IPS DF 4.7 (cell line): ENCODE measurements at regions not wholly inside any gene's neighbourhood (a gene's known extent, or its start where the extent isn't known, plus 50 kb on each side); places are given as distances from the start of the nearest gene placed in this dataset.
A peak's percentile ranks its signal among the peaks of the same experiment; 100 is the strongest.

ENCODE experiments used
- DNase-seq: peaks from one replicate; pipeline ENCODE4 v3.0.0-alpha.2; 2013; ENCODE audit warnings: low spot score; ENCODE audit errors: extremely low read depth

DNA sequence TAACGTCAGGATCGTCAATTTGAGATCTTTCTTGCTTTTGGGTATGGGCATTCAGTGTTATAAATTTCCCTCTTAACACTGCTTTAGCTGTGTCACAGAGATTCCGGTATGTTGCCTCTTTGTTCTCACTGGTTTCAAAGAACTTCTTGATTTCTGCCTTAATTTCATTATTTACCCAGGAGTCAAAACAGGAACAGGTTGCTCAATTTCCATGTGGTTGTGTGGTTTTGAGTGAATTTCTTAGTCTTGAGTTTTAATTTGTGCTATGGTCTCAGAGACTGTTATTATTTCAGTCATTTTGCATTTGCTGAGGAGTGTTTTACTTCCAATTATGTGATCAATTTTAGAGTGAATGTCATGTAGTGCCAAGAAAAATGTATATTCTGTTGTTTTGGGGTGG lies 153.1 kb downstream of the PCDH17 start:
- DNase-seq = no peak

DNA sequence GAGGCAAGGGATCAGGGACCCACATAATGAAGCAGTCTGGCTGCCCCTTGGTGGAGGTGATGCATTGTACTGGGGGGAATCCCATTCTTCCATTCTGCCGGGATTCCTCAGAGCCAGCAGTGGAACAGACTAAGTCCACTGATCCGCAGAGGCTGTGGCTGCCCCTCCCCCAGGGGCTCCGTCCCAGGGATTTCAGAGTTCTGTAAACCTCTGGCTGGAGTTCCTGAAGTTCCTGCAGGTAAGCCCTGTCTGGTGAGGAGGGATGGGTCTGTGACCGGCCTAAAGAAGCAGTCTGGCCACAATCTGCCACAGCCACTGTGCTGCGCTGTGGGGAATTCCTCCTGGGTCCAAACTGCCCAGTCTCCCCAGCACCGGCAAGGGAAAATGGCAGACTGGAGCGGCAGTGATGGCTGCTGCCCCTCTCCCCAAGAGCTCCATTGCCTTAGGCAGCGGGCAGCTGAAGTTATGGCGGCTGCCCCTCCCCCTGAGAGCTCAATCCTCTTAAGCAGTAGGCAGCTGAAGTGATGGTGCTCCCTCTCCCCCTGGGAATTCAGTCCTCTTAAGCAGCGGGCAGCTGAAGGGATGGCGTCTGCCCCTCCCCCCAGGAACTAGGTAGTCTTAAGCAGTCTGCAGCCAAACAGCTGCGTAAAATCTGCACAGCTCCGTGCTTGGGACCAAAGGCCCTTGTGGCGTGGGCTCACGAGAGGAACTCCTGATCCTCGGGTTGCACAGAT lies 155.7 kb downstream of the PCDH17 start:
- DNase-seq = peak; percentile 5

DNA sequence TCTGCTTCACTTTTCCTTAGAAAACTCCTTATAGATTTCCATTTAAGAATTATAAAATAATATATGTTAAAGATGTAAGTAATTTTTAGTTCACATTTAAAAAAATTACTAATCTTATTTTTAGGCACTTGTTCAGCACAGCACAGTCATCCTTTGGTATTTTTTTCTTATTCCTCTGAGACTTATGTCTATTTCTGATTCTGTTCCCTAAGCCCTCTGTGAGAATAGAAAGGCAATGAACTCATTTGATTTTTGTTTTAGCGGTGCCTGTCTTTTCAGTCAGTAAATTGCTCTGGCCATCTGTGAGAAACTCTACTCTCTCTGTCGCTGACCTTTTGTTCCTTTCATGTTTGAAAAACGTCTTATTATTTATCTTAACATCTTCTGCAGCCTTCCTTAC lies 168.1 kb downstream of the PCDH17 start:
- no peak for DNase-seq

DNA sequence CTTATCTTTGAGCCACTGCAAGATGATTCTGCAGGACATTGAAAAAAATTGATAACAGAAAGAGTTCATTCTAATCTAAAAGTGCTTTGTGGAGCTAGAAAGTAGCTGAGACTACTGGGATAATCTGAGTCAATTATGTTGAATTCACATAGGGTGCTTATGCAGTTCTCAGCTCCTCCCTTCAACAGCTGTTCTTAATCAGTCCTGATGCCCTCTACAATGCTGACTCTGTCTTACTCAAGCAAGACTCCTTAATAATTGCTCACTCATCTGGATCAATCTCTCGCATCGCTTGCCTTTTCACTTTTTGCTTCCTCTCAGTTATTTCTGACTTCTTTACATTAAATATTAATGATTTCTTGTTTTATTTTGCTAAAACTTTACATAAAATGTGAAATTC lies 182.1 kb downstream of the PCDH17 start:
- no peak for DNase-seq

DNA sequence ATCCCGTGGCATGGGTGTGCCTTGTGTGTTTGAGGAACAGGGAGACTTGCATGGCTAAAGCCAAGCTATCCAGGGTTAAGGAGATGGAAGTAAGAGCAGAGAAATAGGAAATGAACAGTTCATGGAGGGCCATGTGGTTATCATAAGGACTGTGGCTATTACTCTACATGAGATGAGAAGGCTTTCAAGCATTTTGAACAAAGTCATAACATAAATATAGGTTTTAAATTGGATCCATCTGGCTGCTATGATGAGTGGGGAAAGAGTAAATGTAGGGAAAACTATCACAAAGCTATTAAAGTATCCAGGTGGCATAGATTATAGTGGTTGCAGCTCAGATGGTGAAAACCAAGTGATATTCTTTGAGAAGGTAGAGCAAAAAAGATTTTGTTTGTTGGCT lies 184.1 kb downstream of the PCDH17 start:
- DNase-seq = no peak

DNA sequence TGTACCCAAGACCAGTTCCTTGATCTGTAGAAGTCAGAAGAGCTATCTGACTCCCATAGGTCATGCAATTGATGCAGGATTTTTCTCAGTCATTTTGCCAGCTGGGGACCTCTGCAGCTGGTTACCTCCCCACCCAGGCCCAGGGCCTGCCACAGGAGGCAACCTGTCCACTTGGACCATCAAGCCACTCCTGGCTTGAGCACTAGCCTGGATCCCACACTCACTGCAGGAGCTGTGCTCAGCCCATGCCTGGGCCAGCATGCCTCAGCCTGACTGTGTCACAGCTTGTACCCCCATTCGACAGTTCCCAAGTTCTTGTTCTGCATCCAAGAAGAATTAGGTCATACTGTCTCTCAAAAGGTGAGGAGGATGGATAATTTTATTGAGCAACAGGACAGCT lies 189.4 kb downstream of the PCDH17 start:
- no peak for DNase-seq

DNA sequence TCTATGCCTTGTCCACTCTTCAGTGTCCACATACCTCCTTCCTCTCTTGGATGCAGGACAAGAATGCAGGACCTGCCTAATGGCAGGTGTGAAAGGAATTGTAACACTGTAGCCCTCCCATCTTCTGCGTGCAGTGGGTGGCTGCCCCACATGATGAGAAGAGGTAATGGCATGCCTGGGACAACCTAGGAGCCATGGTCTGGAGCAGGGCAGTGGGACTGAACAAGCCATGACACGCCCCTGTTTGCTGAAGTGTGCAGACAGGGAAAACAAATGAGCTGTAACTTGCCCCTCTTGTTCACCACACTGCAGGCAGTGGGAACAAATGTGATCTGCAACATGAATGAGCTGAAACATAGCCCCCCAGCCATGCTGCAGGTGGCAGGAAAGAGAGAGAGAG lies 192.2 kb downstream of the PCDH17 start:
- no peak for DNase-seq

DNA sequence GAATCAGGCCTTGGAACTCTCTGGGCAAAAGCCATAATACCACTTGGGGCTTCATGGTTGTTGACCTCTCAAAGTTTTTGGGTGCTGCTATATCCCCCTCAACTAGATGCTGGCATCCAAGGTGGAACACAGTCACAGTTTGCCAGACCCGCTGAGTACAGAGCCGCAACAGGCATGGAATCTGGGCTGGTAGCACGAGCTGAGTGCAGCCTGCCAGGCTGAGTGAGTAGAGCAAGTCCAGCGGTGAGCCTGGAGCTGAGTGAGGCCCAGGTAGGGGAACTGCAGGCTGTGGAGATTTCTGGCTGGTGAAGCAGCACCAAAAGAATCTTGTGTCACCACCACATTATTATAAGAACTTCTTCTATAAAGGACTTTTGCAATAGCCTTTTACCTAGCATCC lies 192.6 kb downstream of the PCDH17 start:
- DNase-seq = no peak

DNA sequence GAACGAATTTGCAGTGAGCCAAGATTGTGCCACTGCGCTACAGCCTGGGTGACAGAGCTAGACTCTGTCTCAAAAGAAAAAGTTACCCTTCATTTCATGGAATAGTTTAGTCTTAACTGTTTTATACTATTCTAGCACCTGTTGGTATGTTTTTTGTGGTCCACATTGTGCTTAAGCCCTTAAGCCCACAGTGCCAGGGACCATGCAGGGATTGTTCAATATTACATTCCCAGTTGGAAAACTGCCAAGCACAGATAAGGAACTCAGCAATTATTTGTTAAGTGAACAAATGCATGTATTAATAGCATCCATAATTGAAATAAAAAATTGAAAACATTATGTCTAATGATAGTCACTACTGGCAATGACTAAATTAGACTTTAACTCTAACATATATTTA lies 193.5 kb downstream of the PCDH17 start:
- no peak for DNase-seq

DNA sequence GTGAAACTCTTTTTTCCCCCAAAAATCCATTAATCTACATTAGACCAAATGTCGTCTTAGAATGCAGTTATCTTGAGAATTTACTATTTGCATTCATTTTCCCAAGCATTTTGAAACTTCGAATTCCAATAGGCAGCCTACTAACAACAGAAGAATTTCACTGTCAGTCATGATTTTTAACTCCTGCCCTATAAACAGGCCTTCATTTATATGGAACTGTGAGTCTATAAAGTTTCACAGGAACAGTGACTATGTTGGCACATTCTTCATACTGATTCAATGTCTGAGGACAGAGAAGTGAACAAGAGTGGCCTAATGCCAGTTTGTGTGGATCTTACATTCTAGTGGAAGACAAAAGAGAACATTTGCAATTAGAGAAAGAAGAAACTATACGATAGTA lies 198.0 kb downstream of the PCDH17 start:
- DNase-seq = no peak

DNA sequence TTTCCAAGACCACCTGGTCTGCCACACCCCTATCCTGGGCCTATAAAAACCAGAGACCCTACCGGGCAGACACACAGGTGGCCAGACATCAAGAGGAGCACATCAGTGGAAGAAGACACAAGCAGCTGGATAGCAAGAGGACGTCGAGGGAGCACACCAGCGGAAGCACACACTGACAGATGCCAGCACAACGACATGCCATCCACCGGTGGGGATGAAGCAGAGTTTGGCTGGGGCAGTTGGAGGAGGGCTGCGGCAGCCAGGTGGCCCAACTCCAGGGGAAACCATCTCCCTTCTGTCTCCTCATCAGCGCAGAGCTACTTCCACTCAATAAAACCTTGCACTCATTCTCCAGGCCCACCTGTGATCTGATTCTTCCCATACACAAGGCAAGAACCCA lies 200.6 kb downstream of the PCDH17 start:
- no peak for DNase-seq

DNA sequence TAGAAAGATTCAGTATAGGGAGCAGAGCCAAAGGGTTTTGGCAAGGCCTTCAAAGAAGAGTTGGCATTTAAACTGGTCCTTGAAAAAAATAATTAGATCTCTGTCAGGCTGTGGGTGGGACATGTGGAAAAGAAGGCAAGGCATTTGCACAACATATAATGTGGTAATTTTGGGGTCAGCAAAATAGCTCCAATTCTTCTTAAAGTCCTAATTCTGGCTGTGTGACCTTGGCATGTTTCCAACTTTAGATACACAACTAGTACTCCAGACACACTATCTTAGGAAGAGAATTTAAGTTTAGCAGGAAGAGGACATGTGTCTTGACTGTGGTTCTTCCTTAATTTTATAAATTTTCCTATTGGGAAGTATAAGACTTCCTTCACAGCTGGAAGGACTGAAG lies 206.3 kb downstream of the PCDH17 start:
- DNase-seq = no peak

DNA sequence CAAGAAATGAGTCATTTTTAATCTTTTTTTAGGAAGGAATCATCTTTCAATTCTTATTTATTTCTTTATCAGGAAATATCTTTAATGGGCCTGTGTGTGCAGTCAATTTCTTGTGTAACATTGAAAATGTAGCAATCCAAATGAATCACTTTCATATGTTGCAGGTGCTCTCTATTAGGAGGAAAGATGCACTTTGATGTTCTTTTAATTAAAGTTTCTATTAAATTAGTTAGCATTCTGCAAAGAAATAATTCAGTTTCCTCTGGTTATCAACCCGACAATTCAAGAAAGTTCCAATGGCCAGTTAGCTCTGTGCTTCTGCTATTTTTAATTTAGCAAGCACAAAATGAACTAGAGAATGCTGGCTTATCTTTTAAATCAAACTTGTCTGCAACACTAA lies 212.0 kb downstream of the PCDH17 start:
- DNase-seq = no peak

DNA sequence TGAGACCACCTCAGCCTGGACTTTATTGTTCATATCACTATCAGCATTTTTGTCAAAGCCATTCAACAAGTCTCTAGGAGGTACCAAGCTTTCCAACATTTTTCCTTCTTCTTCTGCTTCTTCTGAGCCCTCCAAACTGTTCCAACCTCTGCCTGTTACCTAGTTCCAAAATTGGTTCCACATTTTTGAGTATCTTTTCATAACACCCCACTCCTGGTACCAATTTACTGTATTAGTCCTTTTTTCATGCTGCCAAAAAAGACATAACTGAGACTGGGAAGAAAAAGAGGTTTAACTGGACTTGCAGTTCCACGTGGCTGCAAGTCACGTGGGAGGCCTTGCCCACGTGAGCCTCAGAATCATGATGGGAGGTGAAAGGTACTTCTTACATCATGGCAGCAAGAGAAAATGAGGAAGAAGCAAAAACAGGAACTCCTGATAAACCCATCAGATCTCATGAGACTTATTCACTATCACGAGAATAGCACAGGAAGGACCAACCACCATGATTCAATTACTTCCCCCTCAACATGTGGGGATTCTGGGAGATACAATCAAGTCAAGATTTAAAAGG lies 215.1 kb downstream of the PCDH17 start:
- DNase-seq = no peak

DNA sequence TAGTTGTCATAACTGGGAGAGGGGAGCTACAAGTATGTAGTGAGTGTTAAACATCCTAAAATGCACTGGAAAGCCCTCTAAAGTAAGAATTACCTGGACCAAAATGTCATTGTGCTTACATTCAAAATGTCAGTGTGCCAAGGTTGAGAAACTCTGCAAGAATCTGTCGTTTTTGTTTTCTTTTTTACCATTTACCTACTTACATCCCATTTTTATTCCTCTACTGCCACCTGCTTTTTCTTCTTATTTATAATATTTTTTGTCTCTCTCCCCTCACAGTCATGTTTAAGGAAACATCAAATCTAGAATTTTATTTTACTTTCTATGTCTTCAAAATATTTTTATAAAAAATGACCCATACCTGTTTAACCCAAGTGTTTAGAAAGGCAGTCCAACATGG lies 226.4 kb downstream of the PCDH17 start:
- DNase-seq = no peak

DNA sequence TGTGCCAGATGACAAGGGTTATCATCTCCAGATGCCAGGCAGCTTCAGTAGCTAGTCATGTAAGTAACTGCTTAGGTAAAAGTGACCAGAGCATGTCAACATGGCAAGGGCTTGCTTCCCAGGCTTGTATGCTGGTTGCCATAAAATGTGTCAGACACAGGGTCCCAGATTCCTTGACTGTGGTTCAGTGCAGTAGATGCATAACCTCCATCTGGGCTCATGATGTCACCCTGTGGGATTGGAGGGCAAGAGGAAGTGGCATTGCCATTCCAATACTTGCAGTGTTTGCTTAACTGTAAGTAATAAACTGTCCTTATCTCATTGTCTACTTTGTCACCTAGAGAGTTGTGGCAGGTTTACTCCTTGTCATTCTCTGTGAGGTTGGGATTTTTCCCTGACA lies 226.8 kb downstream of the PCDH17 start:
- no peak for DNase-seq

DNA sequence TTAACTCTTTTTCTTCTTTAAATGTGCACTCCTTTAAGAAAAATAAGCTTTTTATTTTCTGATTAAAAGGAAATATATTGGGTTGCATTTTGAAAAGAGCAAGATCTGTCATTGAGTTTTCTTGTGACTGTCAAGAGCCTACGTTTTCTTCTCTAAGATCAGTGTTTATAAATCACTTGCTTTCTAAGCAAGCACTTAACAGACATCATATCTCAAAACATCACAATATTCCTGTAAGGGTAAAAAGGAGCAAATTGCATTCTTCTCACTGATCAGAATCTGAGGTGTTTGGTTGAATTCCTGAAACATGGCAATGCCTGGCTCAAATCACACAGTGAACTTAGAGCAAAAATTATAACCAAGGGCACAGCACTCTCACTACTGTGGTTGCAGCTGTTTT lies 231.3 kb downstream of the PCDH17 start:
- DNase-seq = no peak

DNA sequence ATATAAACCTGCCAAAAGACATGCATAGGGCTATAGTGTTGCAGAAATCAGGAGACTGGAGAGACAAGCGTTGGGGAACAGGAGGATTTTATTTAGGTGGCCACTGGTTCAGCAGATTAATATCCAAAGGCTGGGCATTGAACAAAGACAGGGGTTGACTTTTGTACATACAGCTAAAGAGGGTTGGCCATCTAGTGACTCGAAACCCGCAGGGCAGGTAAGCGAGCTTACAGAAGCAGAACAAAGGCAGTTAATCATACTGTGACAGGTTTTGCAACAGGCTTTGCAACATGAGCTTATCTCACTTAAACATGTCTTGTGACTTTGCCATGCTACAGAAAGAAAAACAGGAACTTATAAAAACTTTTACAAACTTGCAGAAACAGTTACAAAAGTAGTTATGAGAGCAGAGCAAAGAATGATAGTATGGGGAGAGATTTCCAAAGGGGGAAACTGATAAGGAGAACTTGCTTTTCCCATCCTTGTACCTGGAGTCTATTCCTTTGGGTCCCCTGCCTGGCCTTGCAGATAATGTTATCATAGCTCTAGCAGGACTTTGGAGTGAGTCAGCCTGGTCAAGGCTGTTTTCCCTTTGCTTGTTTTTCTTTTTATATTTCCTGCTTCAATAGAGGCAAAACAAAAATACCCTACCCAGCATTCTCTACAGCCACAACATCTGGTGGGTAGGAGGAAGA lies 234.2 kb downstream of the PCDH17 start:
- DNase-seq = no peak

DNA sequence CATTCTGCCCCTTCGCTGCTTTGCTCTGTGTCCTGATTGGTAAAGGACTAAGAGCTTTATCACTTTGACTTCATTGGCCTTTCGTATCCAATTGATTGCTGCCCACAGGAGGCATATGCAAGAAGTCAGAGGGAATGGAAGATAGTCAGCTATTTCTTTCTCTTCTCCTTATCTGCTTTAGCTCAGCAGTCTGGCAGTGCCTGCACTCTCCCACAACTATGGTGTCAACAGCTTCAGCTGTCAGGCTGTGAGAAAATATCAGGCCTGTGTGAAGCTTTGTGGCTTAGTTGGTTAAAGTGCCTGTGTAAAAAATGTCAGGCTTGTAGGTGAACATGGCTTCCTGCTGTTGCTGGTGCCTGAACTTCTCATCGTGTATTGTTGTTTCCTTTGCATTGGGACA lies 243.0 kb downstream of the PCDH17 start:
- DNase-seq = no peak

DNA sequence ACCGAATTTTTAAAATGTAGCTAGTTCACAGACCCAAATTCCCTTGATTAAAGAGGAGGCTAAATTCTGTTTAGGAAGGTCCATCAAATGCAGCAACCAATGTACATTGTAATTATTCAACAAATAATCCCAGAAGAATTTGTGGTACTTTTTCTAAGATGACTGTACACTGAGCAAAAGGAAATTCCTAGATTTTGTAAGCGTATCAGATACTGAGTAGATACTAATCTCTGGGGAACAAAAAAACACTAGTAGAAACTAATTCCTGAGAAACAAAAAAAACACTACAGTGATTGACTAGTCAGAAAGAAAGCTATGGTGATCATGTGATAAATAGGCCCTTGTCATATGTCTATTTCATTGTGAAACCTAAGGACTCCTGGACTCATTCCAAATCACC lies 246.1 kb downstream of the PCDH17 start:
- DNase-seq = no peak

DNA sequence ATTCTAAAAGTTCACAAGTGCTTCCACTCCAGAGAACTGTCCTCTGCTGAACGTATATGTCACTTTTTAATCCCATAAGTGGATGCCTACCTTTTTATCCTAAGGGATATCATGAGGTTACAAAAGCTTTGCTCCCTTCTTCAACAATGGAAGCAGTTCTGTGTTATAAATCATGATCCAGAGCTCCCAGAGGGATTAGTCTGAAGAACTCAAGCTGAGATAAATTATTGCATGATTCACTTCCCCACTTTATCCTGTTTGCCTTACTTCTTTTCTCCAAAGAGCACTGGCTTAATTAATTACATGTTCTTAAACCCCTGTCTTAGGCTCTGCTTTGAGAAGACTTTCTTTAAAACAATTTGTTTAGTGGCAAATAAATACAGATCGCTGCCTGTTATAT lies 246.7 kb downstream of the PCDH17 start:
- DNase-seq = no peak

DNA sequence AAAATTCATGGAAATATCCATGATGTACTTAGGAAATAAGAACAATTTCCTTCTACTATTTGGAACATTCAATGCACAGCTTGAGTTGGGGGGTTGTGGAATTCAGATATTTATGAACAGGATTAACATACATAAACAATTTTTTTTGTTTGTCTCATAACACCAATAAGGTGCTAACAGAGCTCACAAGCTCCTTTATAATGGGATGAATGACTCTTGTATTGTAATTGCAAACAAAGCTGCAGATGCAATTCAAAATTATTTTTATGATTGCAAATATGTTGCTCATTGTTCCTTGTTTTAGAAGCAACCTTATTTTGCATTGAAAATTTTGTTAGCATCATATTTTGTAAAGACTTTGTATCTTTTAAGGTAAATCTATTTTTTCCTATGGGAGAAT lies 265.7 kb downstream of the PCDH17 start:
- DNase-seq = no peak

DNA sequence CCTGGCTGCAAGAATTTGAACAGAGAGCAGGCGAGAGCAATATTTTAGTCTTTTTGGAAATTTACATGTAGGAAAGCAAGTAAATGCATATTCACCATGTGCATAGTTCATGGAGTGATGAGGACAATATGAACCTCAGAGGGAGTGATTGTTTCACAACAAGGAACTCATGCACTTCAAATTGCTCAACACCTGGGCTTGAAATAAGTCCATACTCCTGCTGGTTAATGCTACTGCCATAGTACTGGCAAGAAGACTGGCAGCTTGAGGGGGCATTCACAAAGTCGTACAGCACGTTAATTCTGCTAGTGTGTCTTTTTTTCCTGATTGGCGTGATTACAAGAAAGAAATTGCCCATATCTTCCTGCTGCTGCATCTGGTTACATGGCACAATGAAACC lies 267.6 kb downstream of the PCDH17 start:
- no peak for DNase-seq
